GM12878 (cell line): ENCODE measurements at regions not wholly inside any gene's neighbourhood (a gene's known extent, or its start where the extent isn't known, plus 50 kb on each side); places are given as distances from the start of the nearest gene placed in this dataset.

ENCODE experiments used
- ATAC-seq: fragments of 200-7000 bp; cut with Tn5 transposase; 3 replicates; pipeline ENCODE4 v1.9.1; 2020; ENCODE audit warnings: mild to moderate bottlenecking, moderate library complexity
- BruUV-seq: library from RNA; stranded (reverse); fragments of 400-500 nt; replicated peaks from 2 replicates; lab custom pipeline; 2021; lab: Mats Ljungman, UMichigan
- CTCF ChIA-PET: fragments of 300-600 bp; sonication (Branson Sonifier 250); formaldehyde crosslinking; extraction: SDS; loops from one replicate; lab custom pipeline; 2021; ENCODE audit warnings: inconsistent platforms; lab: Yijun Ruan, JAX
- POLR2A ChIA-PET: fragments of 350-600 bp; formaldehyde crosslinking; extraction: SDS; loops from one replicate; lab custom pipeline; 2021; ENCODE audit warnings: inconsistent platforms; lab: Charles Lee
- RAD21 ChIA-PET: fragments of 300-600 bp; sonication (Branson Sonifier 250); formaldehyde crosslinking; loops from one replicate; lab custom pipeline; 2023; ENCODE audit warnings: antibody characterized with exemption; ENCODE audit not compliant: unreplicated experiment; lab: Charles Lee
- SMC1A ChIA-PET: fragments of 300-600 bp; sonication (Branson Sonifier 250); formaldehyde crosslinking; loops from one replicate; lab custom pipeline; 2023; ENCODE audit not compliant: unreplicated experiment, uncharacterized antibody; lab: Charles Lee
- DNase-seq: peaks from one replicate; pipeline ENCODE4 v3.0.0-alpha.2; 2011; ENCODE audit warnings: low read depth, low spot score
- FAIRE-seq: peaks from 3 replicates; lab custom pipeline; 2011; peaks lifted over from hg19 to GRCh38; lab: Jason Lieb, UNC
- H2AFZ ChIP-seq: 2 replicates; pipeline ENCODE4 v1.6.0; 2011; ENCODE audit warnings: low read depth, low read length, control low read depth; ENCODE audit not compliant: control insufficient read depth
- H3K27ac ChIP-seq: 2 replicates; pipeline ENCODE4 v1.5.1; 2011; ENCODE audit warnings: control low read depth; ENCODE audit not compliant: control insufficient read depth, insufficient read depth
- H3K27me3 ChIP-seq, 2 experiments: replicated peaks in 1 of 2; 2 replicates each; pipeline versions ENCODE4 v1.6.0 to v1.6.1; 2011; ENCODE audit warnings: low read length in 1 of 2; ENCODE audit not compliant: control insufficient read depth in 2 of 2, insufficient read depth in 2 of 2
- H3K36me3 ChIP-seq, 2 experiments: 2 replicates each; pipeline ENCODE4 v1.5.1; 2011; ENCODE audit warnings: low read length in 1 of 2; ENCODE audit not compliant: control insufficient read depth in 2 of 2, insufficient read depth in 2 of 2
- H3K4me1 ChIP-seq: 2 replicates; pipeline ENCODE4 v1.6.1; 2011; ENCODE audit warnings: mild to moderate bottlenecking, low read length, moderate library complexity, mixed read lengths; ENCODE audit not compliant: control insufficient read depth, insufficient read depth
- H3K4me2 ChIP-seq: 2 replicates; pipeline ENCODE4 v1.6.0; 2011; ENCODE audit warnings: control low read depth; ENCODE audit not compliant: control insufficient read depth, insufficient read depth
- H3K4me3 ChIP-seq: fragments of 200-600 bp; sonication (generic); 2 replicates; pipeline ENCODE4 v1.5.1; 2016
- H3K79me2 ChIP-seq: 2 replicates; pipeline ENCODE4 v1.6.0; 2011; ENCODE audit warnings: low read length; ENCODE audit not compliant: control insufficient read depth, insufficient read depth
- H3K9ac ChIP-seq: 2 replicates; pipeline ENCODE4 v1.8.0; 2011; ENCODE audit warnings: low read length, control low read depth, mixed read lengths; ENCODE audit not compliant: control insufficient read depth, insufficient read depth
- H3K9me3 ChIP-seq: replicated peaks from 3 replicates; pipeline ENCODE4 v1.5.1; 2011; ENCODE audit warnings: mild to moderate bottlenecking, low read length; ENCODE audit not compliant: control insufficient read depth, insufficient read depth
- H4K20me1 ChIP-seq: 2 replicates; pipeline ENCODE4 v1.6.0; 2011; ENCODE audit not compliant: control insufficient read depth, insufficient read depth
- CHD1 ChIP-seq: IDR thresholded peaks from 2 replicates; pipeline ENCODE4 v1.6.1; 2012; ENCODE audit warnings: low read depth, low read length, improper control_type of control experiment
- CREB1 ChIP-seq: IDR thresholded peaks from 2 replicates; pipeline ENCODE4 v1.6.1; 2012; ENCODE audit warnings: low read depth, mild to moderate bottlenecking, inconsistent platforms
- E2F4 ChIP-seq: IDR thresholded peaks from 2 replicates; pipeline ENCODE4 v1.6.1; 2012; ENCODE audit warnings: low read depth, low read length, improper control_type of control experiment
- EGR1 ChIP-seq, 2 experiments: IDR thresholded peaks; 1 replicate in 1 of 2; 2 replicates in 1 of 2; pipeline ENCODE4 v1.6.1; 2011 to 2012; ENCODE audit warnings: low read depth in 2 of 2, low read length in 2 of 2, borderline replicate concordance in 1 of 2, mild to moderate bottlenecking in 1 of 2, moderate library complexity in 1 of 2
- IRF5 ChIP-seq: fragments of 450-650 bp; IDR thresholded peaks from 2 replicates; pipeline ENCODE4 v1.6.1; 2017; ENCODE audit warnings: borderline replicate concordance
- PAX8 ChIP-seq: fragments of 450-650 bp; IDR thresholded peaks from 2 replicates; pipeline ENCODE4 v1.6.1; 2017; ENCODE audit warnings: mild to moderate bottlenecking, moderate library complexity
- SPI1 ChIP-seq: IDR thresholded peaks from 2 replicates; pipeline ENCODE4 v1.6.1; 2011; ENCODE audit warnings: low read depth, mild to moderate bottlenecking, low read length, moderate library complexity, borderline replicate concordance; ENCODE audit not compliant: insufficient read depth
- YBX1 ChIP-seq: fragments of 450-650 bp; IDR thresholded peaks from 2 replicates; pipeline ENCODE4 v1.6.1; 2016; ENCODE audit warnings: antibody characterized with exemption
- WGBS: methylation state at CpG from one replicate; pipeline ENCODE4 v1.1.6; 2016; ENCODE audit warnings: low lambda C conversion rate; ENCODE audit not compliant: insufficient replicate concordance, insufficient coverage; ENCODE audit errors: missing lambda C conversion rate; 5-methylcytosine and 5-hydroxymethylcytosine counted together
- in situ Hi-C: fragments of 300-500 bp; cut with MboI; formaldehyde crosslinking; loops from 9 replicates; pipeline ENCODE4 v1.14.3; 2018; ENCODE audit warnings: mixed read lengths
- intact Hi-C: fragments of 100-400 bp; cut with micrococcal nuclease; formaldehyde crosslinking; loops from one replicate; pipeline ENCODE4 v1.14.2; 2022; ENCODE audit not compliant: unreplicated experiment

GRCh38 chr13:52949044-52949443, 79.6 kb upstream of the OLFM4 start:
- ChIA-PET POLR2A (no interaction called here), RAD21 (no interaction called here), SMC1A (no interaction called here), CTCF (interaction anchor here (0.6 to 0.9 kb wide), 2 partner anchors 12 to 17 kb away, joined by 3 to 5 read pairs; no protein-coding TSS in a partner anchor)
- FAIRE-seq, result no peak
- Histone ChIP-seq H3K36me3 (no peaks in the 10 kb centered on the region), H3K4me1 (no peaks in the 10 kb centered on the region), H3K9me3 (no peaks in the 10 kb centered on the region), H3K27me3 (no peaks in the 10 kb centered on the region), H3K4me3 (no peak overlapping the region), H3K27ac (no peak overlapping the region), H2AFZ (no peak overlapping the region), H3K9ac (no peak overlapping the region), H3K79me2 (no peaks in the 10 kb centered on the region), H3K4me2 (no peak overlapping the region), H4K20me1 (no peaks in the 10 kb centered on the region)
- no peak for DNase-seq
- TF ChIP-seq PAX8 (no peak), E2F4 (no peak), CHD1 (no peak), CREB1 (no peak), YBX1 (no peak), IRF5 (no peak)
- intact Hi-C loops, result no loop called here
- no TSS peak for BruUV-seq
- in situ Hi-C loops, result no loop called here
- WGBS, result 0% methylated on average over 1 of the region's 1 CpG
- ATAC-seq, result no peak

- Histone ChIP-seq H3K9me3 (no peaks in the 10 kb centered on the region), H3K4me2 (no peak overlapping the region), H3K4me3 (no peak overlapping the region), H3K79me2 (no peaks in the 10 kb centered on the region), H3K36me3 (no peaks in the 10 kb centered on the region), H3K27me3 (no peaks in the 10 kb centered on the region), H2AFZ (no peak overlapping the region), H3K27ac (no peak overlapping the region), H4K20me1 (no peaks in the 10 kb centered on the region)
- in situ Hi-C loops (no loop called here), intact Hi-C loops (no loop called here)
- peak; percentile 27; the same call in 1 of the 3 replicates for ATAC-seq
- BruUV-seq, result no TSS peak
- no peak for DNase-seq
- POLR2A ChIA-PET, result no interaction called here
- WGBS, result 13% methylated on average over 4 of the region's 4 CpGs
- RAD21 ChIA-PET, result no interaction called here
- TF ChIP-seq SPI1 (0 out of 2 replicates have a peak, but pooled peaks have one; percentile 11), EGR1 (IDR thresholded peaks at IDR 0.05; ENCODE audit: borderline replicate concordance in 1 of 2, low read depth in 2 of 2, low read length in 2 of 2) (no peak)
- TF ChIP-seq, all 136 proteins: peak for 1
- H3K9ac ChIP-seq, result no peak overlapping the region
- no peak for FAIRE-seq
- ChIA-PET CTCF (interaction anchor here (0.9 kb wide), 2 partner anchors 18 to 20 kb away, joined by 3 to 5 read pairs; no protein-coding TSS in a partner anchor), SMC1A (no interaction called here)
- no peaks in the 10 kb centered on the region for H3K4me1 ChIP-seq
These were observed 80.7 kb upstream of the OLFM4 start for GRCh38 chr13:52947921-52948373.
